ENCODE measurements at regions not wholly inside any gene's neighbourhood (a gene's known extent, or its start where the extent isn't known, plus 50 kb on each side); places are given as distances from the start of the nearest gene placed in this dataset.

DNA sequence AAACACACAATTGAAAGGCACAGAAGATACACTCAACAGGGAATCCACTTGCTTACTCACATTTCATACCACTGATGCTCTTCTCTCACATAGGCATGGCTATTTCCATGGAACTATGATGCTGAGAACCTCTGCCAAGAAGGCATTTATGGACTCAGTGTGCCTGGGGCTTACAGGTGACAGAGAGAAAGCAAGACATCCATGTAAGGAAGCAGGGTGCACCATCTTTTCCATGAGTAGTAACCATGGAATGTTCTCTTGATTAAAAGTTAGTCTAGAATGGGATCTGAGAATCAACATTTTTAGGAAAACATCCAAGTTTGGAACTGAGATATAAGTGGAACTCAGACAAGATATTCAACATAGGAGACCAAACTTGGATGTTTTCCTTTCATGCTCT is 52.5 kb upstream of the MACC1 start:
- TF ChIP-seq, protein P1, sequence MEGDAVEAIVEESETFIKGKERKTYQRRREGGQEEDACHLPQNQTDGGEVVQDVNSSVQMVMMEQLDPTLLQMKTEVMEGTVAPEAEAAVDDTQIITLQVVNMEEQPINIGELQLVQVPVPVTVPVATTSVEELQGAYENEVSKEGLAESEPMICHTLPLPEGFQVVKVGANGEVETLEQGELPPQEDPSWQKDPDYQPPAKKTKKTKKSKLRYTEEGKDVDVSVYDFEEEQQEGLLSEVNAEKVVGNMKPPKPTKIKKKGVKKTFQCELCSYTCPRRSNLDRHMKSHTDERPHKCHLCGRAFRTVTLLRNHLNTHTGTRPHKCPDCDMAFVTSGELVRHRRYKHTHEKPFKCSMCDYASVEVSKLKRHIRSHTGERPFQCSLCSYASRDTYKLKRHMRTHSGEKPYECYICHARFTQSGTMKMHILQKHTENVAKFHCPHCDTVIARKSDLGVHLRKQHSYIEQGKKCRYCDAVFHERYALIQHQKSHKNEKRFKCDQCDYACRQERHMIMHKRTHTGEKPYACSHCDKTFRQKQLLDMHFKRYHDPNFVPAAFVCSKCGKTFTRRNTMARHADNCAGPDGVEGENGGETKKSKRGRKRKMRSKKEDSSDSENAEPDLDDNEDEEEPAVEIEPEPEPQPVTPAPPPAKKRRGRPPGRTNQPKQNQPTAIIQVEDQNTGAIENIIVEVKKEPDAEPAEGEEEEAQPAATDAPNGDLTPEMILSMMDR (conservative IDR thresholded peaks at IDR 0.05 in 1 of 2, IDR thresholded peaks at IDR 0.05 in 1 of 2; ENCODE audit: low read depth in 1 of 2, low read length in 2 of 2), result no peak
- no peak for TF ChIP-seq EZH2 (IDR thresholded peaks at IDR 0.05; ENCODE audit: low read length, missing control alignments)
